ENCODE measurements at regions not wholly inside any gene's neighbourhood (a gene's known extent, or its start where the extent isn't known, plus 50 kb on each side); places are given as distances from the start of the nearest gene placed in this dataset.

DNA sequence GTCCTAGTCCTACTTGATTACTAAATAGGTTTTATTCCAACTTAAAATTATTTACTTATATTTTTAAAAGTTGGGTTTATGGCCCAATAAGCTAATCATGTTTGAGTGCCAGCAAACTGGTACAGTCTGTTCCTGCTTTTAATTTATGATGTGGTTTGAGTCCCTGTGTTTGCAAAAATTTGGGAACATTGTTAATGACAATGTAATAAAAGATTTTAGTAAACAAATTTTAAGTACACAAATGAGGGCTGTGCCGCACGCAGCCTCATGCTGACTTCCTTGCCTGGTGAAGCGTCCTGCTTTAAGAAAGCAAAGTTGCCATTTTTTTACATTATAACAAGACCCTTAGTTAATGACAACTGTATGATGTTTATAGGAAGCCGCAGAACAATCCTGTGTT, 96.8 kb upstream of the MAP1B start:
- H3K27ac ChIP-seq: no peak overlapping the region

DNA sequence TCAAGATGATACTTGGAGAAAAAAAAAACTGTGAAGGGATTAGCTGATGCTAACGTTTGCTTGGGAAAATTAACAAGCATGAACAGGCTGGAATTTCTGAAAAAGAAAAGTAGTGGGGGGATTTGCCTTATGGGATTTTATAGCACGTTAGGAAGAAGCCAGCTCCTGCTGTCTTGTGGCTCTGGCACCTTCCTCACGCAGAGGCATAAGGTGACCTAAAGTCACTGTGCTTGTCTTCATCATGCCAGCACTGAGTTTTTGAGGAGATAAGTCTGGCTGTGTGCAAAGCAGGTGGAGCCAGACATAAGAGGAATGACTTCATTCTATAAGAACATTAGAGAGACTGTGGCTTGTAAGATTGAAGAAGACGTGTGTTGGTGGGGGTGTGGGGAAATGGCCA, 94.4 kb upstream of the MAP1B start:
- Histone ChIP-seq H3K27me3 (ENCODE audit: insufficient read depth, low read depth, severe bottlenecking) (no peaks in the 10 kb centered on the region), H3K4me3 (ENCODE audit: low read depth, low read length) (no peak overlapping the region), H3K36me3 (no peaks in the 10 kb centered on the region), H3K27ac (peak overlapping the region; percentile 49), H3K9me3 (ENCODE audit: severe bottlenecking) (no peaks in the 10 kb centered on the region)
- TF ChIP-seq, protein P1, sequence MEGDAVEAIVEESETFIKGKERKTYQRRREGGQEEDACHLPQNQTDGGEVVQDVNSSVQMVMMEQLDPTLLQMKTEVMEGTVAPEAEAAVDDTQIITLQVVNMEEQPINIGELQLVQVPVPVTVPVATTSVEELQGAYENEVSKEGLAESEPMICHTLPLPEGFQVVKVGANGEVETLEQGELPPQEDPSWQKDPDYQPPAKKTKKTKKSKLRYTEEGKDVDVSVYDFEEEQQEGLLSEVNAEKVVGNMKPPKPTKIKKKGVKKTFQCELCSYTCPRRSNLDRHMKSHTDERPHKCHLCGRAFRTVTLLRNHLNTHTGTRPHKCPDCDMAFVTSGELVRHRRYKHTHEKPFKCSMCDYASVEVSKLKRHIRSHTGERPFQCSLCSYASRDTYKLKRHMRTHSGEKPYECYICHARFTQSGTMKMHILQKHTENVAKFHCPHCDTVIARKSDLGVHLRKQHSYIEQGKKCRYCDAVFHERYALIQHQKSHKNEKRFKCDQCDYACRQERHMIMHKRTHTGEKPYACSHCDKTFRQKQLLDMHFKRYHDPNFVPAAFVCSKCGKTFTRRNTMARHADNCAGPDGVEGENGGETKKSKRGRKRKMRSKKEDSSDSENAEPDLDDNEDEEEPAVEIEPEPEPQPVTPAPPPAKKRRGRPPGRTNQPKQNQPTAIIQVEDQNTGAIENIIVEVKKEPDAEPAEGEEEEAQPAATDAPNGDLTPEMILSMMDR (IDR thresholded peaks at IDR 0.05; ENCODE audit: low read depth, low read length): no peak
- peak; percentile 32 for DNase-seq

More for the DNA sequence above, 96.8 kb upstream of the MAP1B start:
- Histone ChIP-seq H3K9me3 (ENCODE audit: severe bottlenecking) (no peaks in the 10 kb centered on the region), H3K27me3 (ENCODE audit: insufficient read depth, low read depth, severe bottlenecking) (no peaks in the 10 kb centered on the region), H3K36me3 (no peaks in the 10 kb centered on the region), H3K4me3 (ENCODE audit: low read depth, low read length) (no peak overlapping the region)
- no peak for DNase-seq
- TF ChIP-seq, protein P1 (IDR thresholded peaks at IDR 0.05; ENCODE audit: low read depth, low read length): no peak

DNA sequence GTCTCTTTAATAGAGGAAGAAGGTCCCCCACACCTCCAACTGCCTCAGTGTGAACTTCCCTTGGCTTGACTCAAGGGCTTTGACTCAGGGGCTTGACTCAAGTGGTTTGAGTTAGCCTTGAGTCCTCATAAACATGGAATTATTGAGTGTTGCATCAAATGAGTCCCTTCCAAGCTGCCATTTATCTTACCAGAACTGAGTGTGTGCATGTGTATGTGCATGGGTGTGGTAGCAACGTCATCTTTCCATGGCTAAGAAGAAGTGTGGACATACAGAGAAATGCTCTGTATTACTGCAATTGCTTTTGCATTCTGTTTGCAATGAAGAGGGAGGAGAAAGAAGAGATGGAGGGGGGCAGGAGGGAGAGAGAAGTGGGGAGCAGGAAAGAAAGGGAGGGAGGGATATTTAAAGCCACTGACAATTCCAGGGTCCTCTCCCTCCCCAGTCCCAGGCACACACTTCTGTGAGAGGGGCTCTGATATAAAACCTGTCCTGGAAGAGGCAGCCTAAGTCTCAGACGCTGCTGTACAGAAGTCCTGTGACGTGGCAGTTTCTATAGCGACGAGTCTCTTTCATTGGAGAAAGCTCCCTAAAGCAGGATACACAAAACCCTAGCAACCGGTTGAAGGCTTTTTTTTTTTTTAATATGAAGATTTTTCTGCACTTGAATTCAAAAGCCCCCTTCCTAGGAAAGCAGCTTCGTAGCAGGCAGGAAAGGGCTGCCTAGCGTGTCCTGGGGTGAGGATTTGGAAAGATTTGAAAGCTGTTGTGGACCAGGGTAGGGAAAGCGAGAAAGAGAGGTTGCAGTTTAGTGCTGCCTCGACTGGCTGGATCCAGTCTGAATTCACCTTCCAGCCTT, 93.3 kb upstream of the MAP1B start:
- H3K9me3 ChIP-seq (ENCODE audit: severe bottlenecking): peaks cover 6% of the 10 kb centered on the region
- H3K27ac ChIP-seq: peak overlapping the region; percentile 49
- no peak overlapping the region for H3K4me3 ChIP-seq (ENCODE audit: low read depth, low read length)
- no peaks in the 10 kb centered on the region for H3K36me3 ChIP-seq
- TF ChIP-seq, protein P1 (IDR thresholded peaks at IDR 0.05; ENCODE audit: low read depth, low read length): no peak
- no peak for DNase-seq
- no peaks in the 10 kb centered on the region for H3K27me3 ChIP-seq (ENCODE audit: insufficient read depth, low read depth, severe bottlenecking)

DNA sequence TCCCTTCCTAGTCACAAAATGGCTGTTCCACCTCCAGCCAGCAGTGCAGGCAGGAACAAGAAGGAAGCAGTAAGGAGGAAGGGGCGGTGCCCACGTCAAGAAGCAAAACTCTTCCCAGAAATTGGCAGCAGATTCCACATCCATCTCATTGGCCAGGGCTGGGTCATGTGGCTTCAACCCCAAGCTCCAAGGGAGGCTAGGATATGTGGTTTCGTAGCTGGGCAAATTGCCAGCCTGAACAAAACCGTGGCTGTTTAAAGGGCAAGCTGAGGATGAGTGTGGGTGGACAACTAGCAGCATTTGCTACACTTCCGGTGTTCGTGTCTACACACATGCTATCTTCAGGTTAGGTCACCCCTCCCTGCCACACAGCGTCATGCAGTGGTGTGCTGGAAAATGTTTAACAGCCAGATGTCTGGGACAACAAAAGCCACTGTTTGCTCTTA, 92.1 kb upstream of the MAP1B start:
- Histone ChIP-seq H3K27me3 (ENCODE audit: insufficient read depth, low read depth, severe bottlenecking) (no peaks in the 10 kb centered on the region), H3K9me3 (ENCODE audit: severe bottlenecking) (peaks cover 6% of the 10 kb centered on the region), H3K36me3 (no peaks in the 10 kb centered on the region), H3K4me3 (ENCODE audit: low read depth, low read length) (no peak overlapping the region), H3K27ac (no peak overlapping the region)
- no peak for DNase-seq
- TF ChIP-seq, protein P1 (IDR thresholded peaks at IDR 0.05; ENCODE audit: low read depth, low read length): no peak

DNA sequence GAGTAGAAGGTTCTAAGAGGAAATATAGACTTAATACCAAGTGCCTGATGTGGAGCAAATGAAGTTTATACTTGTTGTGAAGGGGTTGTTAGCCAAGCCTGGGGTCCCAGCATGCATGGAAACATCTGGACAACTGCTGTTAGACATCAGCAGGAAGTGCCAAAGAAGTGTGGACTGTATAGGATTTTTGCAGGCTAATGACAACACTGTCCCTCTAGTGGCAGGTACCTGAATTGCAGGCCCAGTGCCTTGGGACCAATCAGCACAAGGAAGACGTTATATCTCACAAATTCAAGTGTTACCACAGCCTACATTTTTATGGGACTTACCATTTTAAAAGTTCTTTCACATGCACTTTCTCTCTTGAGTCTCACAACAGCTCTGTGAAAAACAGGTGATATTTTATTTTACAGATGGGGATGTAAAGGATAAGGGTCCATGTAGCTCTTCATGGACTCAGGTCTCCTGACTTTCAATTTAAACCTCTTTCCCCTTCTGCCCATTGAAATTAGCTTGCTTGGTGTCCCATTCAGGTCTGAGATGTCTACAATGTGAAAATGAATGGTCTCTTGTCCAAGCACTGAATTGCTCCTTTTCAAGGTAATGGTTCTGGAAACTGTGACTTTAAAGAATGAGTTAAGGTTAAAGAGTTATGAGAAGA, 89.0 kb upstream of the MAP1B start:
- Histone ChIP-seq H3K27me3 (ENCODE audit: insufficient read depth, low read depth, severe bottlenecking) (no peaks in the 10 kb centered on the region), H3K27ac (no peak overlapping the region), H3K9me3 (ENCODE audit: severe bottlenecking) (peaks cover 6% of the 10 kb centered on the region), H3K36me3 (no peaks in the 10 kb centered on the region), H3K4me3 (ENCODE audit: low read depth, low read length) (no peak overlapping the region)
- TF ChIP-seq, protein P1 (IDR thresholded peaks at IDR 0.05; ENCODE audit: low read depth, low read length): peak; percentile 90
- peak; percentile 63 for DNase-seq

Measured in WERI-Rb-1 (cell line).